HepG2 (cell line): ENCODE measurements at regions not wholly inside any gene's neighbourhood (a gene's known extent, or its start where the extent isn't known, plus 50 kb on each side); places are given as distances from the start of the nearest gene placed in this dataset.

Experiments used
- E2F1 ChIP-seq: sonication (generic); formaldehyde crosslinking; IDR thresholded peaks from 2 replicates; pipeline ENCODE4 v1.5.0; 2020; ENCODE audit warnings: missing genetic modification reagents
- ELF3 ChIP-seq: IDR thresholded peaks from 2 replicates; pipeline ENCODE4 v1.6.1; 2016; ENCODE audit warnings: missing genetic modification reagents, missing compliant biosample characterization
- ETS1 ChIP-seq: sonication (generic); formaldehyde crosslinking; IDR thresholded peaks from 2 replicates; pipeline ENCODE4 v1.4.0; 2020; ENCODE audit warnings: missing genetic modification reagents
- FOSL2 ChIP-seq: sonication (generic); formaldehyde crosslinking; IDR thresholded peaks from 2 replicates; pipeline ENCODE4 v1.4.0; 2020; ENCODE audit warnings: missing genetic modification reagents
- MAFG ChIP-seq: sonication (generic); formaldehyde crosslinking; IDR thresholded peaks from 2 replicates; pipeline ENCODE4 v1.5.1; 2020; ENCODE audit warnings: mild to moderate bottlenecking, missing genetic modification reagents
- MATR3 ChIP-seq: sonication (generic); formaldehyde crosslinking; IDR thresholded peaks from 2 replicates; pipeline ENCODE4 v1.4.0; 2020; ENCODE audit warnings: missing genetic modification reagents
- SMYD3 ChIP-seq: sonication (generic); formaldehyde crosslinking; IDR thresholded peaks from 2 replicates; pipeline ENCODE4 v1.8.1; 2023; ENCODE audit warnings: mild to moderate bottlenecking, missing genetic modification reagents
- ZBTB34 ChIP-seq: sonication (generic); formaldehyde crosslinking; IDR thresholded peaks from 2 replicates; pipeline ENCODE4 v1.8.0; 2022; ENCODE audit warnings: mild to moderate bottlenecking, missing genetic modification reagents
- ZNF329 ChIP-seq: sonication (generic); formaldehyde crosslinking; IDR thresholded peaks from 2 replicates; pipeline ENCODE4 v1.9.0; 2021; ENCODE audit warnings: low read depth, mild to moderate bottlenecking, missing genetic modification reagents
- ZNF407 ChIP-seq: sonication (generic); formaldehyde crosslinking; IDR thresholded peaks from one replicate; pipeline ENCODE4 v1.5.1; 2020; ENCODE audit warnings: mild to moderate bottlenecking, missing genetic modification reagents; ENCODE audit errors: not compliant biosample characterization
- ZNF510 ChIP-seq: sonication (generic); formaldehyde crosslinking; IDR thresholded peaks from 2 replicates; pipeline ENCODE4 v1.4.0; 2020; ENCODE audit warnings: low read depth, mild to moderate bottlenecking, missing genetic modification reagents
- ZNF543 ChIP-seq: sonication (generic); formaldehyde crosslinking; IDR thresholded peaks from 2 replicates; pipeline ENCODE4 v1.4.0; 2020; ENCODE audit warnings: mild to moderate bottlenecking, missing genetic modification reagents
- ZNF850 ChIP-seq: sonication (generic); formaldehyde crosslinking; conservative IDR thresholded peaks from 2 replicates; pipeline ENCODE4 v1.9.0; 2021; ENCODE audit warnings: mild to moderate bottlenecking, missing genetic modification reagents
- ZSCAN29 ChIP-seq: sonication (generic); formaldehyde crosslinking; conservative IDR thresholded peaks from 2 replicates; pipeline ENCODE4 v1.4.0; 2020; ENCODE audit warnings: mild to moderate bottlenecking, missing genetic modification reagents

GRCh38 chr10:91162495-91163268 is 57.8 kb upstream of the PCGF5 start (continued):
- TF ChIP-seq ZNF850 (CRISPR knock-in tag) (no peak), ETS1 (CRISPR knock-in tag) (no peak), SMYD3 (no peak), MATR3 (CRISPR knock-in tag) (no peak), E2F1 (CRISPR knock-in tag) (peak; percentile 22; the same call in 1 of the 2 replicates), ZSCAN29 (CRISPR knock-in tag) (no peak), MAFG (CRISPR knock-in tag) (no peak), ZNF329 (CRISPR knock-in tag) (no peak), ZNF510 (CRISPR knock-in tag) (no peak), ZNF407 (CRISPR knock-in tag) (no peak), ZNF543 (CRISPR knock-in tag) (no peak), ELF3 (CRISPR knock-in tag) (peak; percentile 15; the same call in 1 of the 2 replicates), ZBTB34 (CRISPR knock-in tag) (no peak), FOSL2 (CRISPR knock-in tag) (no peak)
